ENCODE measurements at regions not wholly inside any gene's neighbourhood (a gene's known extent, or its start where the extent isn't known, plus 50 kb on each side); places are given as distances from the start of the nearest gene placed in this dataset.
"Not testable (repeated sequence)": the region's sequence is repeated elsewhere in the genome, so short reads cannot be mapped to it uniquely, and the experiment has no call there.

GRCh38 chr6:139711804-139712585, 337.5 kb upstream of the CITED2 start:
- DNase-seq (ENCODE audit: low spot score), result peak; percentile 35

- DNase-seq (ENCODE audit: low spot score), result no peak
Observed at GRCh38 chr6:139710556-139710955, 336.1 kb upstream of the CITED2 start.

GRCh38 chr6:139708337-139709199, 334.1 kb upstream of the CITED2 start:
- DNase-seq (ENCODE audit: low spot score), result peak; percentile 73

- no peak for DNase-seq (ENCODE audit: low spot score)
Observed at GRCh38 chr6:139706912-139707311, 332.5 kb upstream of the CITED2 start.

GRCh38 chr6:139705284-139705683, 330.8 kb upstream of the CITED2 start:
- DNase-seq (ENCODE audit: low spot score), result no peak

GRCh38 chr6:139703780-139704179, 329.3 kb upstream of the CITED2 start:
- DNase-seq (ENCODE audit: low spot score), result no peak

- no peak for DNase-seq (ENCODE audit: low spot score)
Observed at GRCh38 chr6:139702706-139703105, 328.3 kb upstream of the CITED2 start.

GRCh38 chr6:139701695-139702094, 327.2 kb upstream of the CITED2 start:
- no peak for DNase-seq (ENCODE audit: low spot score)

GRCh38 chr6:139701003-139701402, 326.6 kb upstream of the CITED2 start:
- no peak for DNase-seq (ENCODE audit: low spot score)

GRCh38 chr6:139699911-139700310, 325.5 kb upstream of the CITED2 start:
- DNase-seq (ENCODE audit: low spot score), result no peak

- DNase-seq (ENCODE audit: low spot score), result no peak
Observed at GRCh38 chr6:139699335-139699734, 324.9 kb upstream of the CITED2 start.

GRCh38 chr6:139698526-139699176, 324.2 kb upstream of the CITED2 start:
- DNase-seq (ENCODE audit: low spot score), result no peak

GRCh38 chr6:139697856-139698255, 323.4 kb upstream of the CITED2 start:
- not testable (repeated sequence) for DNase-seq (ENCODE audit: low spot score)

- DNase-seq (ENCODE audit: low spot score), result not testable (repeated sequence)
Observed at GRCh38 chr6:139696991-139697390, 322.5 kb upstream of the CITED2 start.

- no peak for DNase-seq (ENCODE audit: low spot score)
Observed at GRCh38 chr6:139695361-139695760, 320.9 kb upstream of the CITED2 start.

- DNase-seq (ENCODE audit: low spot score), result no peak
Observed at GRCh38 chr6:139693735-139694134, 319.3 kb upstream of the CITED2 start.

GRCh38 chr6:139690007-139690406, 315.6 kb upstream of the CITED2 start:
- no peak for DNase-seq (ENCODE audit: low spot score)

- DNase-seq (ENCODE audit: low spot score), result no peak
Observed at GRCh38 chr6:139687055-139687454, 312.6 kb upstream of the CITED2 start.

- DNase-seq (ENCODE audit: low spot score), result no peak
Observed at GRCh38 chr6:139686308-139686707, 311.9 kb upstream of the CITED2 start.

GRCh38 chr6:139685009-139685408, 310.6 kb upstream of the CITED2 start:
- no peak for DNase-seq (ENCODE audit: low spot score)

- DNase-seq (ENCODE audit: low spot score), result no peak
Observed at GRCh38 chr6:139680819-139681218, 306.4 kb upstream of the CITED2 start.

- peak; percentile 76 for DNase-seq (ENCODE audit: low spot score)
Observed at GRCh38 chr6:139679516-139680179, 305.2 kb upstream of the CITED2 start.
